ENCODE measurements at regions not wholly inside any gene's neighbourhood (a gene's known extent, or its start where the extent isn't known, plus 50 kb on each side); places are given as distances from the start of the nearest gene placed in this dataset.

DNA sequence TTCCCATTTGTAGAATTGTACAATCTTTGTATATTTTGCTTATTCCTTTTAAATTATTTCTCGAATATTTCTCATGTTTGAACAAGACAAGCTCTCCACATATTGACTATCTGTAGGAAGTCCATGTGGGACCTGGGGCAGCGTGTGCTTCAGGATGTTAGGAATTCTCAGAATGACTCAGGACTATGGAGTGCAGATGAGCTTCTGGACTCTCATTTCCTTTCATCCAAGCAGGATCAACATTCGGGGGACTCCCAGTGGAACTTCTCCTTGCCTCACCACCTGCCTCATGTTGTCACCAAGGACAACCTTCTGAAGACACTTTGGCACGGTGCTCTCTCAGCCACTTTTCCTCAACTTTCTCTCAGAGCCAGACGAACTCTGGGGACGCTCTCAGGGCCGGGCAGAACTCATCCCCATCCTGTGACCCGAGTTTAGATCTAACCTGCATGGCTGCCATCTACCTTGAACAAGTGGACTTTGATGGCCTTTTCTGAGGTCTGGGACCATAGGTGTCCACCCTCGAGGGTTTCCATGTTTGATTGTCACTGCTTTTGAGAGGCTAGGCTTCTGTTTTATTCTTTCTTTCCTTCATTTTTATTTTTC, 441.7 kb downstream of the IRS2 start (continued):
- TF ChIP-seq, protein P1, sequence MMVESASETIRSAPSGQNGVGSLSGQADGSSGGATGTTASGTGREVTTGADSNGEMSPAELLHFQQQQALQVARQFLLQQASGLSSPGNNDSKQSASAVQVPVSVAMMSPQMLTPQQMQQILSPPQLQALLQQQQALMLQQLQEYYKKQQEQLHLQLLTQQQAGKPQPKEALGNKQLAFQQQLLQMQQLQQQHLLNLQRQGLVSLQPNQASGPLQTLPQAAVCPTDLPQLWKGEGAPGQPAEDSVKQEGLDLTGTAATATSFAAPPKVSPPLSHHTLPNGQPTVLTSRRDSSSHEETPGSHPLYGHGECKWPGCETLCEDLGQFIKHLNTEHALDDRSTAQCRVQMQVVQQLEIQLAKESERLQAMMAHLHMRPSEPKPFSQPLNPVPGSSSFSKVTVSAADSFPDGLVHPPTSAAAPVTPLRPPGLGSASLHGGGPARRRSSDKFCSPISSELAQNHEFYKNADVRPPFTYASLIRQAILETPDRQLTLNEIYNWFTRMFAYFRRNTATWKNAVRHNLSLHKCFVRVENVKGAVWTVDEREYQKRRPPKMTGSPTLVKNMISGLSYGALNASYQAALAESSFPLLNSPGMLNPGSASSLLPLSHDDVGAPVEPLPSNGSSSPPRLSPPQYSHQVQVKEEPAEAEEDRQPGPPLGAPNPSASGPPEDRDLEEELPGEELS (CRISPR knock-in tag; IDR thresholded peaks at IDR 0.05), result no peak
- TF ChIP-seq ZNF671 (CRISPR knock-in tag; IDR thresholded peaks at IDR 0.05), result no peak
- no peak for TF ChIP-seq ZNF396 (CRISPR knock-in tag; IDR thresholded peaks at IDR 0.05; ENCODE audit: borderline replicate concordance)
- TF ChIP-seq, protein P2, sequence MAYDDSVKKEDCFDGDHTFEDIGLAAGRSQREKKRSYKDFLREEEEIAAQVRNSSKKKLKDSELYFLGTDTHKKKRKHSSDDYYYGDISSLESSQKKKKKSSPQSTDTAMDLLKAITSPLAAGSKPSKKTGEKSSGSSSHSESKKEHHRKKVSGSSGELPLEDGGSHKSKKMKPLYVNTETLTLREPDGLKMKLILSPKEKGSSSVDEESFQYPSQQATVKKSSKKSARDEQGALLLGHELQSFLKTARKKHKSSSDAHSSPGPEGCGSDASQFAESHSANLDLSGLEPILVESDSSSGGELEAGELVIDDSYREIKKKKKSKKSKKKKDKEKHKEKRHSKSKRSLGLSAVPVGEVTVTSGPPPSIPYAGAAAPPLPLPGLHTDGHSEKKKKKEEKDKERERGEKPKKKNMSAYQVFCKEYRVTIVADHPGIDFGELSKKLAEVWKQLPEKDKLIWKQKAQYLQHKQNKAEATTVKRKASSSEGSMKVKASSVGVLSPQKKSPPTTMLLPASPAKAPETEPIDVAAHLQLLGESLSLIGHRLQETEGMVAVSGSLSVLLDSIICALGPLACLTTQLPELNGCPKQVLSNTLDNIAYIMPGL (CRISPR knock-in tag; IDR thresholded peaks at IDR 0.05), result no peak
- TF ChIP-seq TCF7 (CRISPR knock-in tag; IDR thresholded peaks at IDR 0.05; ENCODE audit: low read depth), result no peak
- TF ChIP-seq, protein P3, sequence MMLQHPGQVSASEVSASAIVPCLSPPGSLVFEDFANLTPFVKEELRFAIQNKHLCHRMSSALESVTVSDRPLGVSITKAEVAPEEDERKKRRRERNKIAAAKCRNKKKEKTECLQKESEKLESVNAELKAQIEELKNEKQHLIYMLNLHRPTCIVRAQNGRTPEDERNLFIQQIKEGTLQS (CRISPR knock-in tag; conservative IDR thresholded peaks at IDR 0.05), result no peak

DNA sequence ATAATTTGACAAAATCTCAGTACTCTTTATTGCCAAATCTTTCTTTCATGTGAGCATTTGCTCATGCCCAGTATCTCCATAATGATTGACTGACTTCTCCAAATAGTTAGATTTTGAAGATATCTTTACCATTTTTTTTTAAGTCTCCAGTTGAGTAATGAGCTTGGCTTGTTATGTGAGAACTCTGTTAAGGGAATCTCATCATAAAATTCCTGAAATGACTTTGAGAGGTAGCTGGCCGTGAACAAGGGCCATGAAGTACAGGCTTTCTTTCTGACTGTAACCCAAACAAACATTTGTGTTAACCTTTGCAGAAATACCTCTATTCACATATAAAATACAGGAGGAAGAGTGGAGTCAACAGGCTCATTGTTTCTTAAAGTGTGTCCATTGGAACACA, 449.7 kb downstream of the IRS2 start:
- ATAC-seq (no peak), DNase-seq (ENCODE audit: low spot score) (no peak)
- H3K27ac Mint-ChIP-seq, result no peak overlapping the region
- ChIA-PET CTCF (no interaction called here), POLR2A (no interaction called here)
- no peaks in the 10 kb centered on the region for H3K36me3 Mint-ChIP-seq
- no peaks in the 10 kb centered on the region for H3K27me3 Mint-ChIP-seq (ENCODE audit: low read depth)
- H3K9me3 Mint-ChIP-seq, result no peaks in the 10 kb centered on the region
- no peak overlapping the region for H3K4me3 Mint-ChIP-seq
- peaks cover 5% of the 10 kb centered on the region for H3K4me1 Mint-ChIP-seq
- TF ChIP-seq JAZF1 (CRISPR knock-in tag; IDR thresholded peaks at IDR 0.05) (no peak), ZNF263 (CRISPR knock-in tag; IDR thresholded peaks at IDR 0.05; ENCODE audit: low read depth) (no peak), HMGA2 (CRISPR knock-in tag; IDR thresholded peaks at IDR 0.05) (no peak), ZNF396 (CRISPR knock-in tag; IDR thresholded peaks at IDR 0.05; ENCODE audit: borderline replicate concordance) (no peak), ZNF416 (CRISPR knock-in tag; IDR thresholded peaks at IDR 0.05) (no peak), ETV6 (CRISPR knock-in tag; IDR thresholded peaks at IDR 0.05) (no peak), IRF2 (CRISPR knock-in tag; IDR thresholded peaks at IDR 0.05; ENCODE audit: borderline replicate concordance, low read depth) (no peak), NR2C2 (CRISPR knock-in tag; IDR thresholded peaks at IDR 0.05) (no peak), MYBL2 (CRISPR knock-in tag; IDR thresholded peaks at IDR 0.05) (no peak)
- TF ChIP-seq, protein P2 (CRISPR knock-in tag; IDR thresholded peaks at IDR 0.05), result no peak
- TF ChIP-seq, protein P4, sequence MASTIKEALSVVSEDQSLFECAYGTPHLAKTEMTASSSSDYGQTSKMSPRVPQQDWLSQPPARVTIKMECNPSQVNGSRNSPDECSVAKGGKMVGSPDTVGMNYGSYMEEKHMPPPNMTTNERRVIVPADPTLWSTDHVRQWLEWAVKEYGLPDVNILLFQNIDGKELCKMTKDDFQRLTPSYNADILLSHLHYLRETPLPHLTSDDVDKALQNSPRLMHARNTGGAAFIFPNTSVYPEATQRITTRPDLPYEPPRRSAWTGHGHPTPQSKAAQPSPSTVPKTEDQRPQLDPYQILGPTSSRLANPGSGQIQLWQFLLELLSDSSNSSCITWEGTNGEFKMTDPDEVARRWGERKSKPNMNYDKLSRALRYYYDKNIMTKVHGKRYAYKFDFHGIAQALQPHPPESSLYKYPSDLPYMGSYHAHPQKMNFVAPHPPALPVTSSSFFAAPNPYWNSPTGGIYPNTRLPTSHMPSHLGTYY (CRISPR knock-in tag; IDR thresholded peaks at IDR 0.05), result no peak
- TF ChIP-seq, protein P5, sequence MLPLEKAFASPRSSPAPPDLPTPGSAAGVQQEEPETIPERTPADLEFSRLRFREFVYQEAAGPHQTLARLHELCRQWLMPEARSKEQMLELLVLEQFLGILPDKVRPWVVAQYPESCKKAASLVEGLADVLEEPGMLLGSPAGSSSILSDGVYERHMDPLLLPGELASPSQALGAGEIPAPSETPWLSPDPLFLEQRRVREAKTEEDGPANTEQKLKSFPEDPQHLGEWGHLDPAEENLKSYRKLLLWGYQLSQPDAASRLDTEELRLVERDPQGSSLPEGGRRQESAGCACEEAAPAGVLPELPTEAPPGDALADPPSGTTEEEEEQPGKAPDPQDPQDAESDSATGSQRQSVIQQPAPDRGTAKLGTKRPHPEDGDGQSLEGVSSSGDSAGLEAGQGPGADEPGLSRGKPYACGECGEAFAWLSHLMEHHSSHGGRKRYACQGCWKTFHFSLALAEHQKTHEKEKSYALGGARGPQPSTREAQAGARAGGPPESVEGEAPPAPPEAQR (CRISPR knock-in tag; IDR thresholded peaks at IDR 0.05), result no peak
- TF ChIP-seq, protein P6, sequence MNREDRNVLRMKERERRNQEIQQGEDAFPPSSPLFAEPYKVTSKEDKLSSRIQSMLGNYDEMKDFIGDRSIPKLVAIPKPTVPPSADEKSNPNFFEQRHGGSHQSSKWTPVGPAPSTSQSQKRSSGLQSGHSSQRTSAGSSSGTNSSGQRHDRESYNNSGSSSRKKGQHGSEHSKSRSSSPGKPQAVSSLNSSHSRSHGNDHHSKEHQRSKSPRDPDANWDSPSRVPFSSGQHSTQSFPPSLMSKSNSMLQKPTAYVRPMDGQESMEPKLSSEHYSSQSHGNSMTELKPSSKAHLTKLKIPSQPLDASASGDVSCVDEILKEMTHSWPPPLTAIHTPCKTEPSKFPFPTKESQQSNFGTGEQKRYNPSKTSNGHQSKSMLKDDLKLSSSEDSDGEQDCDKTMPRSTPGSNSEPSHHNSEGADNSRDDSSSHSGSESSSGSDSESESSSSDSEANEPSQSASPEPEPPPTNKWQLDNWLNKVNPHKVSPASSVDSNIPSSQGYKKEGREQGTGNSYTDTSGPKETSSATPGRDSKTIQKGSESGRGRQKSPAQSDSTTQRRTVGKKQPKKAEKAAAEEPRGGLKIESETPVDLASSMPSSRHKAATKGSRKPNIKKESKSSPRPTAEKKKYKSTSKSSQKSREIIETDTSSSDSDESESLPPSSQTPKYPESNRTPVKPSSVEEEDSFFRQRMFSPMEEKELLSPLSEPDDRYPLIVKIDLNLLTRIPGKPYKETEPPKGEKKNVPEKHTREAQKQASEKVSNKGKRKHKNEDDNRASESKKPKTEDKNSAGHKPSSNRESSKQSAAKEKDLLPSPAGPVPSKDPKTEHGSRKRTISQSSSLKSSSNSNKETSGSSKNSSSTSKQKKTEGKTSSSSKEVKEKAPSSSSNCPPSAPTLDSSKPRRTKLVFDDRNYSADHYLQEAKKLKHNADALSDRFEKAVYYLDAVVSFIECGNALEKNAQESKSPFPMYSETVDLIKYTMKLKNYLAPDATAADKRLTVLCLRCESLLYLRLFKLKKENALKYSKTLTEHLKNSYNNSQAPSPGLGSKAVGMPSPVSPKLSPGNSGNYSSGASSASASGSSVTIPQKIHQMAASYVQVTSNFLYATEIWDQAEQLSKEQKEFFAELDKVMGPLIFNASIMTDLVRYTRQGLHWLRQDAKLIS (CRISPR knock-in tag; IDR thresholded peaks at IDR 0.05; ENCODE audit: borderline replicate concordance), result no peak
- TF ChIP-seq, protein P7, sequence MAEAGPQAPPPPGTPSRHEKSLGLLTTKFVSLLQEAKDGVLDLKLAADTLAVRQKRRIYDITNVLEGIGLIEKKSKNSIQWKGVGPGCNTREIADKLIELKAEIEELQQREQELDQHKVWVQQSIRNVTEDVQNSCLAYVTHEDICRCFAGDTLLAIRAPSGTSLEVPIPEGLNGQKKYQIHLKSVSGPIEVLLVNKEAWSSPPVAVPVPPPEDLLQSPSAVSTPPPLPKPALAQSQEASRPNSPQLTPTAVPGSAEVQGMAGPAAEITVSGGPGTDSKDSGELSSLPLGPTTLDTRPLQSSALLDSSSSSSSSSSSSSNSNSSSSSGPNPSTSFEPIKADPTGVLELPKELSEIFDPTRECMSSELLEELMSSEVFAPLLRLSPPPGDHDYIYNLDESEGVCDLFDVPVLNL (CRISPR knock-in tag; IDR thresholded peaks at IDR 0.05; ENCODE audit: borderline replicate concordance, low read depth), result no peak
- TF ChIP-seq, protein P8, sequence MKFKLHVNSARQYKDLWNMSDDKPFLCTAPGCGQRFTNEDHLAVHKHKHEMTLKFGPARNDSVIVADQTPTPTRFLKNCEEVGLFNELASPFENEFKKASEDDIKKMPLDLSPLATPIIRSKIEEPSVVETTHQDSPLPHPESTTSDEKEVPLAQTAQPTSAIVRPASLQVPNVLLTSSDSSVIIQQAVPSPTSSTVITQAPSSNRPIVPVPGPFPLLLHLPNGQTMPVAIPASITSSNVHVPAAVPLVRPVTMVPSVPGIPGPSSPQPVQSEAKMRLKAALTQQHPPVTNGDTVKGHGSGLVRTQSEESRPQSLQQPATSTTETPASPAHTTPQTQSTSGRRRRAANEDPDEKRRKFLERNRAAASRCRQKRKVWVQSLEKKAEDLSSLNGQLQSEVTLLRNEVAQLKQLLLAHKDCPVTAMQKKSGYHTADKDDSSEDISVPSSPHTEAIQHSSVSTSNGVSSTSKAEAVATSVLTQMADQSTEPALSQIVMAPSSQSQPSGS (CRISPR knock-in tag; IDR thresholded peaks at IDR 0.05; ENCODE audit: borderline replicate concordance, low read depth), result no peak
